ENCODE measurements at regions not wholly inside any gene's neighbourhood (a gene's known extent, or its start where the extent isn't known, plus 50 kb on each side); places are given as distances from the start of the nearest gene placed in this dataset.

- H3K36me3 ChIP-seq (ENCODE audit: low read depth): no peaks in the 10 kb centered on the region
- no peaks in the 10 kb centered on the region for H3K9me3 ChIP-seq (ENCODE audit: severe bottlenecking)
- DNase-seq (ENCODE audit: low spot score) (no peak), ATAC-seq (ENCODE audit: low read depth) (no peak)
- H3K4me1 ChIP-seq (ENCODE audit: insufficient read depth, poor library complexity, severe bottlenecking): peaks cover 7% of the 10 kb centered on the region
- H3K4me3 ChIP-seq (ENCODE audit: severe bottlenecking): no peak overlapping the region
- no peak overlapping the region for H3K27ac ChIP-seq (ENCODE audit: poor library complexity, severe bottlenecking)
- H3K27me3 ChIP-seq (ENCODE audit: insufficient read depth, poor library complexity, severe bottlenecking): no peaks in the 10 kb centered on the region
- TF ChIP-seq CTCF (IDR thresholded peaks at IDR 0.05; ENCODE audit: poor library complexity, severe bottlenecking): no peak
Measured at GRCh38 chr9:4926239-4926638, 58.8 kb upstream of the JAK2 start.

GRCh38 chr9:4927043-4927471 lies 58.0 kb upstream of the JAK2 start:
- DNase-seq (ENCODE audit: low spot score): no peak
- H3K9me3 ChIP-seq (ENCODE audit: severe bottlenecking): no peaks in the 10 kb centered on the region
- H3K4me3 ChIP-seq (ENCODE audit: severe bottlenecking): no peak overlapping the region
- H3K27me3 ChIP-seq (ENCODE audit: insufficient read depth, poor library complexity, severe bottlenecking): no peaks in the 10 kb centered on the region
- TF ChIP-seq CTCF (IDR thresholded peaks at IDR 0.05; ENCODE audit: poor library complexity, severe bottlenecking): no peak
- H3K4me1 ChIP-seq (ENCODE audit: insufficient read depth, poor library complexity, severe bottlenecking): peaks cover 6% of the 10 kb centered on the region
- no peak for ATAC-seq (ENCODE audit: low read depth)
- H3K36me3 ChIP-seq (ENCODE audit: low read depth): no peaks in the 10 kb centered on the region
- H3K27ac ChIP-seq (ENCODE audit: poor library complexity, severe bottlenecking): no peak overlapping the region

GRCh38 chr9:4927701-4928100 lies 57.4 kb upstream of the JAK2 start:
- H3K9me3 ChIP-seq (ENCODE audit: severe bottlenecking): no peaks in the 10 kb centered on the region
- DNase-seq (ENCODE audit: low spot score): no peak
- H3K27ac ChIP-seq (ENCODE audit: poor library complexity, severe bottlenecking): no peak overlapping the region
- no peak overlapping the region for H3K4me3 ChIP-seq (ENCODE audit: severe bottlenecking)
- no peaks in the 10 kb centered on the region for H3K36me3 ChIP-seq (ENCODE audit: low read depth)
- TF ChIP-seq CTCF (IDR thresholded peaks at IDR 0.05; ENCODE audit: poor library complexity, severe bottlenecking): no peak
- H3K27me3 ChIP-seq (ENCODE audit: insufficient read depth, poor library complexity, severe bottlenecking): no peaks in the 10 kb centered on the region
- H3K4me1 ChIP-seq (ENCODE audit: insufficient read depth, poor library complexity, severe bottlenecking): peaks cover 6% of the 10 kb centered on the region
- ATAC-seq (ENCODE audit: low read depth): no peak

- TF ChIP-seq CTCF (IDR thresholded peaks at IDR 0.05; ENCODE audit: poor library complexity, severe bottlenecking): no peak
- Histone ChIP-seq H3K9me3 (ENCODE audit: severe bottlenecking) (no peaks in the 10 kb centered on the region), H3K36me3 (ENCODE audit: low read depth) (no peaks in the 10 kb centered on the region), H3K4me1 (ENCODE audit: insufficient read depth, poor library complexity, severe bottlenecking) (peaks cover 11% of the 10 kb centered on the region), H3K4me3 (ENCODE audit: severe bottlenecking) (no peak overlapping the region), H3K27me3 (ENCODE audit: insufficient read depth, poor library complexity, severe bottlenecking) (no peaks in the 10 kb centered on the region), H3K27ac (ENCODE audit: poor library complexity, severe bottlenecking) (no peak overlapping the region)
- ATAC-seq (ENCODE audit: low read depth) (peak; percentile 28; the same call in 1 of the 3 replicates), DNase-seq (ENCODE audit: low spot score) (no peak)
Measured at GRCh38 chr9:4929917-4930316, 55.2 kb upstream of the JAK2 start.

- Histone ChIP-seq H3K27me3 (ENCODE audit: insufficient read depth, poor library complexity, severe bottlenecking) (no peaks in the 10 kb centered on the region), H3K4me1 (ENCODE audit: insufficient read depth, poor library complexity, severe bottlenecking) (peaks cover 11% of the 10 kb centered on the region), H3K4me3 (ENCODE audit: severe bottlenecking) (no peak overlapping the region), H3K9me3 (ENCODE audit: severe bottlenecking) (no peaks in the 10 kb centered on the region), H3K36me3 (ENCODE audit: low read depth) (no peaks in the 10 kb centered on the region), H3K27ac (ENCODE audit: poor library complexity, severe bottlenecking) (peak overlapping the region; percentile 41)
- DNase-seq (ENCODE audit: low spot score) (no peak), ATAC-seq (ENCODE audit: low read depth) (0 out of 3 replicates have a peak, but pooled peaks have one; percentile 28)
- no peak for TF ChIP-seq CTCF (IDR thresholded peaks at IDR 0.05; ENCODE audit: poor library complexity, severe bottlenecking)
Measured at GRCh38 chr9:4932681-4933080, 52.4 kb upstream of the JAK2 start.

All from RWPE2 (cell line).